Right forelimb (tissue), 1 donor: ENCODE measurements at regions not wholly inside any gene's neighbourhood (a gene's known extent, or its start where the extent isn't known, plus 50 kb on each side); places are given as distances from the start of the nearest gene placed in this dataset.

ENCODE experiments used
- DNase-seq: peaks from one replicate; pipeline ENCODE4 v3.0.0-alpha.2; 2018

- no peak for DNase-seq
Measured at GRCh38 chr12:74415633-74416032, 122.0 kb upstream of the ATXN7L3B start.

GRCh38 chr12:74418573-74418972, 119.1 kb upstream of the ATXN7L3B start:
- DNase-seq: no peak

GRCh38 chr12:74424778-74425177, 112.9 kb upstream of the ATXN7L3B start:
- no peak for DNase-seq

GRCh38 chr12:74426091-74426490, 111.5 kb upstream of the ATXN7L3B start:
- DNase-seq: no peak

- DNase-seq: no peak
Measured at GRCh38 chr12:74429535-74429934, 108.1 kb upstream of the ATXN7L3B start.

GRCh38 chr12:74431801-74432200, 105.8 kb upstream of the ATXN7L3B start:
- no peak for DNase-seq

GRCh38 chr12:74440469-74440868, 97.2 kb upstream of the ATXN7L3B start:
- DNase-seq: no peak

- no peak for DNase-seq
Measured at GRCh38 chr12:74441872-74442271, 95.8 kb upstream of the ATXN7L3B start.

- DNase-seq: no peak
Measured at GRCh38 chr12:74446466-74446865, 91.2 kb upstream of the ATXN7L3B start.

GRCh38 chr12:74449872-74450271, 87.8 kb upstream of the ATXN7L3B start:
- no peak for DNase-seq

- no peak for DNase-seq
Measured at GRCh38 chr12:74454109-74454508, 83.5 kb upstream of the ATXN7L3B start.

GRCh38 chr12:74455429-74455828, 82.2 kb upstream of the ATXN7L3B start:
- no peak for DNase-seq

- DNase-seq: no peak
Measured at GRCh38 chr12:74456431-74456830, 81.2 kb upstream of the ATXN7L3B start.

GRCh38 chr12:74468401-74468800, 69.2 kb upstream of the ATXN7L3B start:
- DNase-seq: no peak

GRCh38 chr12:74476234-74476633, 61.4 kb upstream of the ATXN7L3B start:
- no peak for DNase-seq

GRCh38 chr12:74481078-74481477, 56.6 kb upstream of the ATXN7L3B start:
- DNase-seq: no peak

- DNase-seq: no peak
Measured at GRCh38 chr12:74482115-74482514, 55.5 kb upstream of the ATXN7L3B start.

GRCh38 chr12:74483057-74483456, 54.6 kb upstream of the ATXN7L3B start:
- DNase-seq: no peak
